Stomach (tissue), 4 donors: ENCODE measurements at regions not wholly inside any gene's neighbourhood (a gene's known extent, or its start where the extent isn't known, plus 50 kb on each side); places are given as distances from the start of the nearest gene placed in this dataset.

ENCODE experiments used
- EP300 ChIP-seq: sonication (generic); formaldehyde crosslinking; IDR thresholded peaks from one replicate; pipeline ENCODE4 v1.6.1; 2017; ENCODE audit warnings: antibody characterized with exemption
- POLR2A ChIP-seq, 4 donors: fragments of 450-650 bp; IDR thresholded peaks; one replicate each; pipeline ENCODE4 v1.6.1; 2016; ENCODE audit warnings: antibody characterized with exemption in 4 of 4, control low read depth in 2 of 4, mild to moderate bottlenecking in 1 of 4, moderate library complexity in 1 of 4
- TF ChIP-seq, protein P1 (sequence below), 7 experiments: fragments of 450-650 bp in 4 of 7; fragments of 200-600 bp in 3 of 7; sonication (generic) in 3 of 7; IDR thresholded peaks; one replicate each; pipeline ENCODE4 v1.5.1; 2016 to 2019; ENCODE audit warnings: antibody characterized with exemption in 7 of 7, control low read depth in 2 of 7, mild to moderate bottlenecking in 1 of 7

DNA sequence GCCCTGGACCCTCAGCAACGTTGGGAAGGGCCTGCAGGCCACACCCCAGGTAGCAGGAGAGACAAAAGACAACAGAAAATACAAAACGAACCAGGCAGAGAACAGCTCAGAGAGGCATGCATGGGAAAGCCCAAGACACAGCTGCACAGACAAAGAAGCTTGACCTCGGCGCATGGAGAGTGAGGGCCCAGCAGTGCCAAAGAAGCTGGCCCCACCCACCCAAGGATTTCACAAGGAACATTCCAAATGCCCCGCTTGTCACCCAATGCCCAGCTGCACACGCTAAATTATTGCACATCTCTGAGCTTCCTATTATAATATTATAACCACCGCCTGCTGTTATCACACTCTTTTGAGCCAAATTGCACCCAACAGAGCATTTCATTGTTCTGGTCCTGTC is 147.7 kb upstream of the TBL1X start:
- TF ChIP-seq, protein P1, sequence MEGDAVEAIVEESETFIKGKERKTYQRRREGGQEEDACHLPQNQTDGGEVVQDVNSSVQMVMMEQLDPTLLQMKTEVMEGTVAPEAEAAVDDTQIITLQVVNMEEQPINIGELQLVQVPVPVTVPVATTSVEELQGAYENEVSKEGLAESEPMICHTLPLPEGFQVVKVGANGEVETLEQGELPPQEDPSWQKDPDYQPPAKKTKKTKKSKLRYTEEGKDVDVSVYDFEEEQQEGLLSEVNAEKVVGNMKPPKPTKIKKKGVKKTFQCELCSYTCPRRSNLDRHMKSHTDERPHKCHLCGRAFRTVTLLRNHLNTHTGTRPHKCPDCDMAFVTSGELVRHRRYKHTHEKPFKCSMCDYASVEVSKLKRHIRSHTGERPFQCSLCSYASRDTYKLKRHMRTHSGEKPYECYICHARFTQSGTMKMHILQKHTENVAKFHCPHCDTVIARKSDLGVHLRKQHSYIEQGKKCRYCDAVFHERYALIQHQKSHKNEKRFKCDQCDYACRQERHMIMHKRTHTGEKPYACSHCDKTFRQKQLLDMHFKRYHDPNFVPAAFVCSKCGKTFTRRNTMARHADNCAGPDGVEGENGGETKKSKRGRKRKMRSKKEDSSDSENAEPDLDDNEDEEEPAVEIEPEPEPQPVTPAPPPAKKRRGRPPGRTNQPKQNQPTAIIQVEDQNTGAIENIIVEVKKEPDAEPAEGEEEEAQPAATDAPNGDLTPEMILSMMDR (IDR thresholded peaks at IDR 0.05) = no peak
- TF ChIP-seq POLR2A (IDR thresholded peaks at IDR 0.05) (no peak), EP300 (no peak)
